GM06990 (cell line): ENCODE measurements at regions not wholly inside any gene's neighbourhood (a gene's known extent, or its start where the extent isn't known, plus 50 kb on each side); places are given as distances from the start of the nearest gene placed in this dataset.

Experiments used
- DNase-seq: peaks from one replicate; pipeline ENCODE4 v3.0.0-alpha.2; 2011; ENCODE audit not compliant: insufficient read length; ENCODE audit errors: extremely low read depth
- H3K27me3 ChIP-seq: replicated peaks from 2 replicates; pipeline ENCODE4 v1.6.0; 2011; ENCODE audit warnings: low read length; ENCODE audit not compliant: control insufficient read depth, insufficient read depth
- H3K36me3 ChIP-seq: 2 replicates; pipeline ENCODE4 v1.5.1; 2011; ENCODE audit warnings: low read length; ENCODE audit not compliant: control insufficient read depth, insufficient read depth
- H3K4me3 ChIP-seq: replicated peaks from 2 replicates; pipeline ENCODE4 v1.5.1; 2011; ENCODE audit warnings: low read depth, mild to moderate bottlenecking, control low read depth, low read length
- CTCF ChIP-seq: IDR thresholded peaks from 2 replicates; pipeline ENCODE4 v1.5.1; 2011; ENCODE audit warnings: low read length, control low read depth, mild to moderate bottlenecking, inconsistent platforms; ENCODE audit not compliant: insufficient read depth, poor library complexity, severe bottlenecking

DNA sequence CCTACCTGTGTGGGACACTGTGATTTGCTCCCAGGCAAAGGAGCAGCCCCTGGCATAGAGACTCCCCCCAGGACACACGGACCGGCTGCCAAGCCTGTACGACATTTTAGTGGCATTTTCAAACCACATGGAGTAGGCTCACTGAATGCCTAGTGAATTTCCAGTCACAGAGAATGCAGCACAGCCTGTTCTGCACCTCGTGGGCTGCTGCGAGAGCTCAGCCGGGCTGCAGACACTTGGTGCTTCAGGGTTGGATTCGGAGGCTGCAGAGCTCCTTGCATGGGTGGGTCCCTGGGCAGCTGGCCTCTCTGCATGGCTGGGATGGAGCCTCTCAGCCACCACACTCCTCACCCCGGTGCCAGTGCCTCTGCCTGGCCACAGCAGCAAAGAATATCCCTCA is 51.2 kb upstream of the HNF1B start:
- Histone ChIP-seq H3K36me3 (no peaks in the 10 kb centered on the region), H3K27me3 (no peaks in the 10 kb centered on the region), H3K4me3 (no peak overlapping the region)
- no peak for TF ChIP-seq CTCF
- DNase-seq = no peak
